ACC112 (cell line): ENCODE measurements at regions not wholly inside any gene's neighbourhood (a gene's known extent, or its start where the extent isn't known, plus 50 kb on each side); places are given as distances from the start of the nearest gene placed in this dataset.

Experiments used
- H2AFZ ChIP-seq: fragments of 200-600 bp; sonication (generic); one replicate; pipeline ENCODE4 v1.6.0; 2017; ENCODE audit warnings: antibody characterized with exemption, low read length; ENCODE audit not compliant: unreplicated experiment
- H3K27ac ChIP-seq: fragments of 200-600 bp; sonication (generic); 2 replicates; pipeline ENCODE4 v1.5.1; 2014; ENCODE audit warnings: low read depth, mild to moderate bottlenecking, antibody characterized with exemption, low read length, moderate library complexity
- H3K27me3 ChIP-seq: fragments of 200-600 bp; sonication (generic); 2 replicates; pipeline ENCODE4 v1.6.1; 2014; ENCODE audit warnings: mild to moderate bottlenecking, antibody characterized with exemption, low read length, moderate library complexity, mixed read lengths; ENCODE audit not compliant: insufficient read depth
- H3K36me3 ChIP-seq: fragments of 200-600 bp; sonication (generic); 2 replicates; pipeline ENCODE4 v1.6.1; 2016; ENCODE audit warnings: mild to moderate bottlenecking, antibody characterized with exemption, low read length, moderate library complexity, mixed read lengths; ENCODE audit not compliant: insufficient read depth
- H3K4me1 ChIP-seq: fragments of 200-600 bp; sonication (generic); one replicate; pipeline ENCODE4 v1.6.1; 2016; ENCODE audit warnings: low read length, mixed read lengths; ENCODE audit not compliant: insufficient read depth, unreplicated experiment, control insufficient read depth
- H3K4me3 ChIP-seq: fragments of 200-600 bp; sonication (generic); 2 replicates; pipeline ENCODE4 v1.5.1; 2014; ENCODE audit warnings: mild to moderate bottlenecking, low read depth, low read length
- H3K79me2 ChIP-seq: fragments of 200-600 bp; sonication (generic); one replicate; pipeline ENCODE4 v1.6.0; 2016; ENCODE audit warnings: low read length; ENCODE audit not compliant: control insufficient read depth, unreplicated experiment, insufficient read depth

DNA sequence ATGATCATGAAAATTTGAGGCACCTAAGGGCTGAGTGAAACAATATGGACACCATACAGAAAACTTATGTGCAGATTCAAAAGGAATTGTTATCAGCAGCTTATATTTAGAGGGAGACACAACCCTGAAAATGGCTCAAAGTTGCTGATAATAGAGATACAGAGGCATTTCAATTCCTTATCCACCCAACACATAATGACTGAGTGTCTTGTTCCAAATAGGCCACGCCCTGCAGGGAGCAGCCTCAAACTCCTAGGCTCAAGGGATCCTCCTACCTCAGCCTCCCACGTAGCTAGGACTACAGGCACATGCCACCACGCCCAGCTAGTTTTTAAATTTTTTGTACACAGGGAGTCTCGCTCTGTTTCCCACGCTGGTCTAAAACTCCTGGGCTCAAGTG is 79.0 kb downstream of the LBH start:
- Histone ChIP-seq H3K36me3 (no peaks in the 10 kb centered on the region), H2AFZ (no peak overlapping the region), H3K4me1 (no peaks in the 10 kb centered on the region), H3K79me2 (no peaks in the 10 kb centered on the region), H3K27ac (no peak overlapping the region), H3K4me3 (no peak overlapping the region), H3K27me3 (no peaks in the 10 kb centered on the region)

DNA sequence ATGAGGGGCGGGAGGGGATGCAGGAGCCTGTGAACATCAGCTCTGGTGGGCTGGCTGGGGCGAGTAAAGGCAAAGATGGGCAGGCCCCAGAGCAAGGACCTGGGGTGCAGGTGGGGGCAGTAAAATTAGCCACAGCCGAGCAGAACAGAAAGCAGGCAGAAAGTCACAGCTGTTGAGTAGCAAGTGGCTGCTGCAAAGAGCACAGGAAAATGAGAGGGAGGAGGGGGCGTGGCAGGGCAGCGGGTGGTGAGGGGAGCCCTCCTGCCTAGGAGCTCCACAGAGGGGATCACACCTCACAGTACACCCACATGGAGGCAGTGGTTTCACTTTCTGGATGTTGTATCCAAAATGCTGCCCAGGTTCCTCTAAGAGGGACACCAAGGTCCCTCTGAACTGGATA is 79.6 kb downstream of the LBH start:
- H3K4me3 ChIP-seq, result no peak overlapping the region
- H3K79me2 ChIP-seq, result no peaks in the 10 kb centered on the region
- no peak overlapping the region for H2AFZ ChIP-seq
- H3K36me3 ChIP-seq, result no peaks in the 10 kb centered on the region
- H3K4me1 ChIP-seq, result no peaks in the 10 kb centered on the region
- no peak overlapping the region for H3K27ac ChIP-seq
- H3K27me3 ChIP-seq, result no peaks in the 10 kb centered on the region

DNA sequence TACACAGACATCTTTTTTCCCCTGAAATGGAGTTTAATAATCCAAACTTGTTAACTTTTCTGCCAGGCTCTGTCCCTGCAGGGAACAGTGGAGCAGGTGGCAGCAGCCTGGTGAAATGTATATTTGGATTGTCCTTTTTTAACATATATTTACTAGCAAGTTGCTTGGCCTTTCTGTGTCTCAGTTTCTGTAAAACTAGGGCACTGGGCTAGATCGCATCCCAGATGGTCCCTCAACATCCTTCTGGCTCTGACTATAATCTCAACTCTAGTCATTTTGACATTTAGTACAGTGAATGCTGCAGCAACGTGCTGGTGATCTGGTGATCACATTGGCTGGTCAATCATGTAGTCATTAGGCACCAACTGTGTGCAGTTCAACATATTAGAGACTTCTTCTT is 80.4 kb downstream of the LBH start:
- H3K36me3 ChIP-seq, result no peaks in the 10 kb centered on the region
- no peak overlapping the region for H3K27ac ChIP-seq
- H3K4me1 ChIP-seq, result no peaks in the 10 kb centered on the region
- H3K4me3 ChIP-seq, result no peak overlapping the region
- no peaks in the 10 kb centered on the region for H3K79me2 ChIP-seq
- no peak overlapping the region for H2AFZ ChIP-seq
- no peaks in the 10 kb centered on the region for H3K27me3 ChIP-seq

DNA sequence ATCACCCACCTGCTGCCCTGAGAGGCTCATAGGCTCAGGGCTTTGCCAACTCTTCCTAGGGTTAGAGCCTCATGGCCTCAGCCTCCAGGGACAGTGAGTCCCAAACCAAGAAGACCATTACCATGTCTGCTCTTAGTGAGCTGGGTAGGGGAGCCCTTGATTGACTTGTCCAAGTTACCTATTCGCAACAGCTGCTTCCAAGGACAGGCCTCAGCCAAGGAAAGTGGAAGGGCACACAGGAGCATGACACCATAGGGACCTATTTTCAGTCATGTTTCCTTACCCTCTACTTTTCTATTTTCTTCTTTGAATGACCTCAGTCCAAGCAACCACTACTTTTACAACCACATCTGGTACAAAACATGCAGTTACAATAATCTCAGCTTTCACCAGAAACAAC is 81.6 kb downstream of the LBH start:
- Histone ChIP-seq H3K4me3 (no peak overlapping the region), H3K27ac (no peak overlapping the region), H3K27me3 (no peaks in the 10 kb centered on the region), H3K4me1 (no peaks in the 10 kb centered on the region), H3K36me3 (no peaks in the 10 kb centered on the region), H3K79me2 (no peaks in the 10 kb centered on the region), H2AFZ (no peak overlapping the region)

DNA sequence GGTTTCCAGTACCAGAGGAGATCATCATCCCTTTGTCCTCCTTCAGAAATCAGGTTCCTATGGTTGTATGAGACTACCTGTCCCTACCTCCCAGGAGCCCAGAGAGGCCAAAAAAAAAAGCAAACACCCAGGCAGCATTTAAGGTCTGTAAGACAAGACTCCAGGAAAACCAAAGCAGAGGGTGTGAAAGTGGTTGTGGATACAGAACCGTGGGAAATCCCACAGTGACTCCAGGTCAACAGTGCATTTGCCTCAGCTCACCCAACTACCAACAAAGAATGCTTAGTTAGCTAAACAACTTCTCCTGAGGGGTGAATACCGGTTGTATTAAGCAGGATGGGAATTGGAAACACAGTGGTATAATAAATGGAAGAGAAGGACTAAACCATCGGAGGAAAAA is 83.6 kb downstream of the LBH start:
- H2AFZ ChIP-seq, result no peak overlapping the region
- H3K36me3 ChIP-seq, result no peaks in the 10 kb centered on the region
- H3K4me1 ChIP-seq, result no peaks in the 10 kb centered on the region
- H3K79me2 ChIP-seq, result no peaks in the 10 kb centered on the region
- no peak overlapping the region for H3K27ac ChIP-seq
- peaks cover 4% of the 10 kb centered on the region; the same call in 1 of the 2 replicates for H3K27me3 ChIP-seq
- H3K4me3 ChIP-seq, result no peak overlapping the region

DNA sequence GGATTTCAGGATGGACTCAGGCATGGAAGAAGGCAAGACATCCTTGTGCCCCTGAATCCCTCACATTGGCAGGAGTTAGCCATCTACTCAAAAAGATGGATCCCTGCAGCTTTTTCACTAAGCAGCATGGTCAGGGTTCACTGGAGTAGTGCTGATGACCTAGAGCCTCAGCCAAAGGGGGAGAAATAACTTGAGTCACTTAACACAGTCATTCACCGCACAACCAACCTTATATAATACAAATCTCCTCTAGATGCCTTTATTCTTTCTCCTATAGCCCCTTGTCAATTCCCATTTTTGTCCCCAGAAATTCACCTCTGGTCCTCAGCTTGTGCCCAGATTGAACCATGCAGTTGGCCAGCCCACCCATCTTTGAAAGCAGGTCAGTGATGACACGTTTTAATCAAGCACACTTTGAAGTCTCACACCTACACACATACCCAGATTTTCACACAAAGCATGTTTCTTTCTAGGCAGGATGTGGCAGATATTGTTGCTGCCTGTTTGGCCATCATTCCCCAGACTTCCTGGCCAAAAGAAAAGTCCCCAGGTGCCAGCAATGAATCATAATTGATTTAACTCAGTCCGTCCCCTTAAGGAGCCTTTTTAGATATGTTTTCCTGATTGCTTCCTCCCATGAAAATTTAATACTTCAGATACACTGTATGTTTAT is 84.2 kb downstream of the LBH start:
- no peaks in the 10 kb centered on the region for H3K36me3 ChIP-seq

DNA sequence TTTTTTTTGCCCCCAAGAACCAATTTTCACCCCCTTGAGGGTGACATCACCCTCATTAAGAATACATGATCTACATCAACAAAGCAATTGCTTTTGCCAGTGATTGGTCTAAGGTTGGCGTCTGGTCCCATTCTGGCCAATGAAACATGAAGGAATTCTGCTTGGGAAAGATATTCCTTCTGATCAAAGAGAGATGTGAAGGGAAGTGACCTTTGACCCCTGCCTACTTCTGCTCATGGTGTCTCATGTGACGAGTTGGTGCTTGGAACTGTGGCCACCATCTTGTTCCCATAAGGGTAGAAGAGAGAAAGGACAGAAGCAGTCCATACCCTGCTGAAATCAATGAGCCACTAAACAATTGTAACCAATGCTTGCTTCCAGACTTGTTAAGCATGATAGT is 85.1 kb downstream of the LBH start:
- Histone ChIP-seq H2AFZ (no peak overlapping the region), H3K4me1 (no peaks in the 10 kb centered on the region), H3K27ac (no peak overlapping the region), H3K79me2 (no peaks in the 10 kb centered on the region), H3K27me3 (peaks cover 9% of the 10 kb centered on the region; the same call in 1 of the 2 replicates), H3K36me3 (no peaks in the 10 kb centered on the region), H3K4me3 (no peak overlapping the region)

More for the DNA sequence above, 84.2 kb downstream of the LBH start:
- Histone ChIP-seq H3K79me2 (no peaks in the 10 kb centered on the region), H3K27ac (no peak overlapping the region), H3K4me1 (no peaks in the 10 kb centered on the region), H3K4me3 (no peak overlapping the region), H2AFZ (no peak overlapping the region), H3K27me3 (peaks cover 7% of the 10 kb centered on the region; the same call in 1 of the 2 replicates)

DNA sequence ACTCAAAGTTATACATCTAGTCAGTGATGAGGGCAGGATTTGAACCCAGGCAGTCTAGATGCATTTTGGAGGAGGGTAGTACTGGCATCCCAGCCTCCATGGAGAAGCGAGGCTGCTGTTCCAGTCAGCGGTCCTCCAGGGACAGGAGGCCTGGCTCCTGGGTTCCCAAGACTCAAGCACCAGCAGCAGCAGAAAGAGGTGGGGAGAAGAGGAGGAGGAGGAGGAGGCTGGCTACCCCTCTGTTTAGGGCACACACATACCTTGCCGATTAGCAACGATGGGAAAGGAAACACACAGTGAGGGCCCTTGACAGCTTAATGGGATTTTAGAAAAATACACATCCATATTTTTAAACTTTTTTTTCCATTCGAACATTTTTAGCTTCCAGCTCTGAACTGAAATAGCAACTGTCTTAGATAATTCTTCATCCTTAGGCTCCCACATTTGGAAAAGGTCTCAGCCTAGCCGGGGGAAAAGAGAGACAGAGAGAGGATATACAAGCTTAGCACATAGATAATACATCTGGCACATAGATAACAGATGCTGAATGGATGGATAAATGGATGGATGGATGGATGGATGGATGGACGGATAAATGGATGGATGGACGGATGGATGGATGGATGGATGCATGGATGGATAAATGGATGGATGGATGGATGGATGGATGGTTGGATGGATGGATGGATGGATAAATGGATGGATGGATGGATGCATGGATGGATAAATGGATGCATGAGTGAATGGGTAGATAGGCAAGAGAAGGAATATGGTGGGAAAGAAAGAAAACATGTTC is 87.9 kb downstream of the LBH start:
- Histone ChIP-seq H3K36me3 (no peaks in the 10 kb centered on the region), H3K4me3 (no peak overlapping the region), H2AFZ (no peak overlapping the region), H3K27me3 (peaks cover 13% of the 10 kb centered on the region; the same call in 1 of the 2 replicates), H3K79me2 (no peaks in the 10 kb centered on the region), H3K27ac (no peak overlapping the region), H3K4me1 (no peaks in the 10 kb centered on the region)

DNA sequence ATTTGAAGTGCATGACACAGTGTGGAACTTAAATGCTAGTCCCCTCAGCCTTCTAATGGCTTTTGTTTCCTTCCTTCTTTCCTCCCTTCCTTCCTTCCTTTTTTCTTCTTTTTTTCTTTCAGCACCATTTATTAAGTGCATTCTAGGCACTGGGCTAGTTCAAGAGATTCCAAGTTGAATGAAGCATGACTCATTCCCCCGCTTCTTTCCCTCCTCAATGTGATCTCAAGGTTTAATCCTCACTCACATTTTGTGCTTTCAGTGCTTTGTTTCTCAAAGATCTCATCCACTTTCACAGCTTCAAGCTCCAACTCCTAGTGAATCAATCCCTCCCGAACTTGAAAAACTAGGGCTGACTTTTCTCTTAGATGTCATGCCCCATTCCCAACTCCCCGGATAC is 90.1 kb downstream of the LBH start:
- Histone ChIP-seq H3K4me1 (no peaks in the 10 kb centered on the region), H3K79me2 (no peaks in the 10 kb centered on the region), H3K36me3 (no peaks in the 10 kb centered on the region), H3K4me3 (no peak overlapping the region), H3K27ac (no peak overlapping the region), H3K27me3 (peaks cover 13% of the 10 kb centered on the region; the same call in 1 of the 2 replicates), H2AFZ (no peak overlapping the region)

DNA sequence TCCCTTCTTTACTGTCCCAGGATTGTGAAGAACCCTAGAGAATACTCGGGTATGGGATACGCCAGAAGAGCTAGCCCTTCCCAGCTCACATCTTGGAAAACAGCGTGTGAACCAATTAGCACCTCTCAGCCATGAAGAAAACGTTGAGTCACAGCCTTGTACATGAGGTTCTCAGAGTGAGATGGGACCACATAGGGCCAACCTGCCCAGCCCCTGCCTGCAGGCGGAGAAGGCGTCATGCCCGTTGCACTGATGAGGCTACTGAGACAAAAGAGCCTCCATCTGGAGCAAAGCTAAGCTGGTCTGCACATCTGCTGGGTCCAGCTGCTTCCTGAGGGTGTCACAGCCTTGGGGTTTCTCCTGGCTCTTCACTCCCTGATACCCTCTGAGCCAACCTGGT is 92.2 kb downstream of the LBH start:
- no peak overlapping the region for H3K4me3 ChIP-seq
- no peaks in the 10 kb centered on the region for H3K79me2 ChIP-seq
- no peak overlapping the region for H3K27ac ChIP-seq
- H3K36me3 ChIP-seq, result no peaks in the 10 kb centered on the region
- H2AFZ ChIP-seq, result no peak overlapping the region
- H3K4me1 ChIP-seq, result no peaks in the 10 kb centered on the region
- peaks cover 13% of the 10 kb centered on the region; the same call in 1 of the 2 replicates for H3K27me3 ChIP-seq
